Hematopoietic multipotent progenitor cell treated with erythropoietin and hydrocortisone succinate and interleukin-3 and kit ligand, for 6 days (in vitro differentiated cells): ENCODE measurements at regions not wholly inside any gene's neighbourhood (a gene's known extent, or its start where the extent isn't known, plus 50 kb on each side); places are given as distances from the start of the nearest gene placed in this dataset.
"Not testable (repeated sequence)": the region's sequence is repeated elsewhere in the genome, so short reads cannot be mapped to it uniquely, and the experiment has no call there.

Experiments used
- DNase-seq: peaks from one replicate; pipeline ENCODE4 v3.0.0-alpha.2; 2015

DNA sequence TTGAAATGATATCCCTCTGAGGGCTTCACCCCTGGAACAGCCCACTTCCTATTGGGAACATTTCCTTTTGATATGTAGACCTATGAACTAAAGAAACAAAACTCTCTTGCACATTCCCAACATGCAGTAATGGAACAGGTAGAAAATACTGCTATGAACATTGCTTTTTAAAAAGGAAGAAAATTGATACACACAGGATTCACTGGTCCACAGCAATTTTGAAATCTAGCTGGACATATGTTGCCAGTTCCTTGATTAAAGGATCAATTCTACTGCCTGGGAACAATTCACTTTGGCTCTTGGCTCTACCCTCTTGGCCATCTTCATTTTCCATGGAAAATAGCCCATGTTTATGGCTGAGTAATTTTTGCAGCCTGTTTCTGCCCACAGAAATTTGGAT is 74.9 kb upstream of the ZNF280D start:
- no peak for DNase-seq

DNA sequence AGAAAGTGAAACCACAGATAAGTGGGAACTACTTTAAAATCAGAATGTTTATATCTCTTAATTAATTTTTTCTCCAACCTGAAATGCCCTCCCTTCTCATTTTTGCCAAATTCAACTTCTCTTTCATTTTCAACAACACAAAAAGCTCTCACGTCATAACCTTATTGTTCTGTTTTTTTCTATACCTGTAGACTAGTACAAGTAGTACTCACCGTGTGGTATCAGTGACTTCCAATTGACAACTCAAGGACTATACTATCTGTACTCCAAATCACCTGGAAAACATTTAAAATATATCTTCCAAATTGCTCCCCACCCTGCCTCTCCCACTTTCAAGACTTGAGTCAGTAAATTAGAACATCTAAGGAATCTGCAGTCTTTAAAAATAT is 72.8 kb upstream of the ZNF280D start:
- no peak for DNase-seq

DNA sequence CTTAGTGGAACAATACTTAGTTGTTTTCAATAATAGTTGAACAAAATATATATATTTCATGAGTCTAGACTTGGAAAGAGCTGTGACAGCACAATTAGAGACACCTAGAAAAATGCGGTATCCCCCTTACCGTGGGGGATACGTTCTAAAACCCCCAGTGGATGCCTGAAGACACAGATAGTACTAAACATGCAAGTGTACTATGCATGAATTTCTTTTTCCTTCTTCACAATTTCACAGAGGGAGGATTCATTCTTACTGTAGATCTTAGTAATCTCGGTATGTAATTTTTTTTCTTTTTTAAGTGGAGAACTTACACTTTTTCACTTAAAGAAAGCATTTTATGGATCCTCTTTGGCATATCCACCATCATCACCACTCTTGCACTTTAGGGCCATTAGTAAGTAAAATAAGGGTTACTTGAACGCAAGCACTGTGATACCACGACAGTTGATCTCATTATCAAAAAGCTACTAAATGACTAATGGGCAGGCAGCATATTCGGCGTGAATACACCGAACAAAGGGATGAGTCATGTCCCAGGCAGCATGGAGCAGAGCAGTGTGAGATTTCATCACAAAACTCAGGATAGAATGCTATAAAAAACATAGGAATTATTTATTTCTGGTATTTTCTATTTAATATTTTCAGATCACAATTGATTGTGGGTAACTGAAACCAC is 72.3 kb upstream of the ZNF280D start:
- DNase-seq: peak; percentile 15

DNA sequence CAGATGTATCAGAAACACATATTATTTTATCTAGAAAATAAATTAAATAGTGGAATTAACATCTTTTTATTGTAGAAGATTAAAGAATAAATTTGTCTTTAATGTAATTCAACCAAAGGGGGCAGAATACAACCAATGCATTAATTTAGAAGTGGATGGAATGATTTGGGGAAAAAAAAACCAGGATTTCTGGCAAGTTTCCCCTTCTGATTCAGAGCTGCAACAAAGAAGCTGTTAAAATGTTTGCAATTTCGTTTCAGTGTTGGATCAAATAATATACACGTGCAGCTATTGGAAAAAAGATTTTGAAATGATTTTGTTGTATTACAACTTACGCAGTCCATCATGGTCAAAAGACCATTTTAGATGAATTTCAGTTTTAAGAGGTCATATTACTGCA is 71.6 kb upstream of the ZNF280D start:
- DNase-seq: no peak

DNA sequence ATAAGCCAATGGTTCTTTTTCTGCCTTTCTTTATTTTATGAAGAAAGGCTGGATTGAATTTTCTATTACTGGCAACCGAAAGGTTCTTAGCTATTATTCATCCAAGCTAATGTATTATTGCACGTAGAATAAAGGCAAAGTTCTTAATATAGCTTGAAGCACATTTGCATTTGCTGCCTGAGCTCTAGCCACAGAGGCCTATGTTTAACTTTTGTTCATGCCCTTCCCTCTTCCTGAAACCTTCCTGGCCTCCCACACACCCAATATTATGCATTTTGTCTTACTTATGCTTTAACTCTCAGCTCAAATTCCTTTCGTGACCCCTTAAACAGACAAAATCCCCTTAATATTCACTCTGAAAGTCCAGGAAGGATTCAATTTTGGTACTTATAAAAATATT is 71.0 kb upstream of the ZNF280D start:
- no peak for DNase-seq

DNA sequence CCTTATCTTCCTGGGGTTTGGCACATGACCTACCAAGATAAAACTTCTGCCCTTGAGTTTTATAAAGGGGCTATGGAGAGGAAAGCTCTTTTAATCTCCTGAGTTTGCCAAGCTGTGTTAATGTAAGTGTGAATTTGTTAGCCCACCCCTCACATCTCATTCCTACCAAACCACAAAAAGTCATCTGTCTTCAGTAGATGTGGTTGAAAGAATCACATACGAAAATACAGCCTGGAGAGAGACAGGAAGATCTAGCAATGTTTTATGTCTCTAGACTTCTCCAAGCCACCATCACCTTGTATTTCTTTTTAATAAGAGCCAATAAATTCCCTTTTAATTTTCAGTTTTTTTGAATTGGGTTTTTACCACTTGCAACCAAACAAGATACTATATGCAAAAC is 68.9 kb upstream of the ZNF280D start:
- DNase-seq: no peak

DNA sequence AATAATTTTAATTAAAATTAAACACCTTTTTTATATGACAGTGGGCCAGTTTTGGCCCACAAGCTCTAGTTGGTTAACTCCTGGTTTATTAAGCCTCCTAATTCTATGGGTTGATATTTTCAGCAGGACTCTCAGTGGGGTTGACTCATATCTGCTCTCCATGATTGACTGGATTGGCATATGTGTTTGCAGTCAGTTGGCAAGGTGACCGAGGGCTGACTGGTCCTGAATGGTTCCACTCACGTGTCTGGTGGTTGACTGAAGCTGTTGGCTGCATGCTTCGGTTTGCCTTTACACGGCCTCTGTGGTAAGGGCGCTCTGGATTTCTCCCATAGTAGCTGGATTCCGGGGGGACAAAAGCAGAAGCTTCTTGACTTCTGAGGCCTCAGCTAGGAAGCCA is 65.3 kb upstream of the ZNF280D start:
- DNase-seq: no peak

DNA sequence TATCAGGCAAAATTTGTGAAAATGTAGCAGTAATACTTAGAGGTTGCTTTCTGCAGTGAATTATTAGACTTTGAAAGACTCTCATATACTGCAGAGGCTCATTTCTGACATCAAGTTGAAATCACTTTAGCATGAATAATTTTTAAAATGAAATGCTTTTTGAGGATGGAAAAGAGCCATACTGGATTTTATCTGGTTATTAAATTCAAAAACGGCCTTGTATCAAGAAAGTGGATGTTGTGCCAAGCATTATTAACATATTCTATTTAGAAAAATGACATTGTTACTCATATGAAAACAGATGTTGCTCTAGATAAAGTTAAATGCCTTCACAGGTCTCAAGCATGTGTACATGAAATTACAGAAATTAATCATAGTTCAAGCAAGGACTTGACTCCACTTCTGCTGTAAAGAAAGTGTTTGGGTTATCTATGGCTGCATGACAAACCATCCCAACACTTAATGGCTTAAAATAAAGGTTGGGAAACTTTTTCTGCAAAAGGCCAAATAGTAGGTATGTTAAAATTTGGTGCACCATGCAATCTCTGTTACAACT is 64.5 kb upstream of the ZNF280D start:
- DNase-seq: no peak

DNA sequence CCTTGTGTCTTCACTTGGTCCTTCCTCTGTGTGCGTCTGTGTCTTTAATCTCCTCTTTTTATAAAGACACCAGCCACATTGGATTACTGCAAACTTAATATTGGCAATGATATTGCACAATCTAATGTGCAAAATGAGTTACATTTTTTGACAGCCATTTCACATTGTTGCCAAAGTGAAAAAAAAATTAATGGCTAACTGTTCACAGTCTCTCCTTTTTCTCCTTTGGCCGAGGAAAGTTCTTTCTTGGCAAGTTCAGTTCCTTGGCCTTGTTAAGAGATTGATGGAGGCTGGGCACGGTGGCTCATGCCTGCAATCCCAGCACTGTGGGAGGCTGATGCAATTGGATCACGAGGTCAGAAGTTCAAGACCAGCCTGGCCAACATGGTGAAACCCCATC is 62.2 kb upstream of the ZNF280D start:
- no peak for DNase-seq

DNA sequence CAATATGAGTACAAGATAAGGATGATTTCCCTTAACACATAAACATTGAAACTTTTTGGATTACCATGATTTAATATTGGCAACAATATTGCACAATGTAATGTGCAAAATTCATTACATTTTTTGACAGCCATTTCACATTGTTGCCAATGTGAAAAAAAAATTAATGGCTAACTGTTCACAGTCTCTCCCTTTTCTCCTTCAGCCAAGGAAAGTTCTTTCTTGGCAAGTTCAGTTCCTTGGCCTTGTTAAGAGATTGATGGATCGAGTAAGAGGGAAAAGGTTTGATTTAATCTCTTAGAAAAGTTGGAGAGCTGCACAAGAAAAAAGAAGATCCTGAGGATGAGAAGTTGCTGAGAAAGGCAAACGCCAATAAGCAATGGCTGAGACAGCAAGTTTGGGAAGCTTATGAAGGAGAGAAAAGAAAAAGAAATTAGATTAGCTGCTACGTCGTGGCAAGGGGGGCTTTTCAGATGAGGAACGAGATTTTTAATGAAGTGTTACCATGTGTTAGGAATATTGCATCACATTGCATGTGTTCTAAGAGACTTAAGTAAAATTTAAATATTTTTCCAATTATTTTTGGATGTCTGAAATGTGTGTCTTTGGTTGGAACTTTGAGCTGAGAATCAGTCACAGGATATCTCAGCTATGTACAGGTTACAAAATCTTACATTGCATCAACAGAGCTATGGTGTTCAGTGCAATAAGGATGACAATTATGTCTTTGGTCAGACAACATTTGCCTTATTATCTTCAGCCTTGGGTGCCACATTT is 61.4 kb upstream of the ZNF280D start:
- no peak for DNase-seq

DNA sequence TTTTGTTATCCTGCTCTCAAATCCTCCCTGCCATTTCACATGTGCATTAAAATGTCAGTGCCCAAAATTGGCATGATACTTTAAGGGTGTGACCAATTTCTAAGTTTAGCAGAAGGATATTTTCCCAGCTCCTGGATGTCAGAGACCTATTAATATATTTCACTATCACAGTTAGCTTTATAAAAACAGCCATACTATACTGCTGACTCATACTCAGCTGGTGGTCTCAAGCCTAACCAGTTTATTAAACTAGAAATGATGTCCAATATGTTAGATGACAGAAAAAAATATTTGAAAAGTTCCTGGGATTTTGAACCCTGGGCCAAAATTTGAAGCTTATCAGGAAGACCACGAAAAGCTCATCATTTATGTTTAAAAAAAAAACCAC is 60.9 kb upstream of the ZNF280D start:
- DNase-seq: no peak

DNA sequence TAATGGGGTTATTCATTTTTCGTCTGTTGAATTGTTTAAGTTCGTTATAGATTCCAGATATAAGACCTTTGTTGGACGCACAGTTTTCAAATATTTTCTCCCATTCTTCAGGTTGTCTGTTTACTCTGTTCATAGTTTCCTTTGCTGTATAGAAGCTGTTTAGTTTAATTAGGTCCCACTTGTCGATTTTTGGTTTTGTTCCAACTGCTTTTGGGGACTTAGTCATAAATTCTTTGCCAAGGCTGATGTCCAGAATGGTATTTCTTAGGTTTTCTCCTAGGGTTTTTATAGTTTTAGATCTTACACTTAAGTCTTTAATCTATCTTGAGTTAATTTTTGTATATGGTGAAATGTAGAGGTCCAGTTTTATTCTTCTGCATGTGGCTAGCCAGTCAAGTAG is 58.9 kb upstream of the ZNF280D start:
- no peak for DNase-seq

DNA sequence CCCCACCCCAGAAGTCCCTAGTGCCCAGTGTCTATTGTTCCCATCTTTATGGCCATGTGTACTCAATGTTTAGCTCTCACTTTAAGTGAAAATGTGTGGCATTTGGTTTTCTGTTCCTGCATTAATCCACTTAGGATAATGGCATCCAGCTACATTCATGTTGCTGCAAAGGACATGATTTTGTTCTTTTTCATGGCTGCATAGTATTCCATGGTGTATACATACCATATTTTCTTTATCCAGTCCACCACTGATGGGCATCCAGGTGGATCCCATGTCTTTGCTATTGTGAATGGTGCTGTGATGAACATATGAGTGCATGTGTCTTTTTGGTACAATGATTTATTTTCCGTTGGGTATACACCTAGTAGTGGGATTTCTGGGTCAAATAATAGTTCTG is 58.2 kb upstream of the ZNF280D start:
- not testable (repeated sequence) for DNase-seq

DNA sequence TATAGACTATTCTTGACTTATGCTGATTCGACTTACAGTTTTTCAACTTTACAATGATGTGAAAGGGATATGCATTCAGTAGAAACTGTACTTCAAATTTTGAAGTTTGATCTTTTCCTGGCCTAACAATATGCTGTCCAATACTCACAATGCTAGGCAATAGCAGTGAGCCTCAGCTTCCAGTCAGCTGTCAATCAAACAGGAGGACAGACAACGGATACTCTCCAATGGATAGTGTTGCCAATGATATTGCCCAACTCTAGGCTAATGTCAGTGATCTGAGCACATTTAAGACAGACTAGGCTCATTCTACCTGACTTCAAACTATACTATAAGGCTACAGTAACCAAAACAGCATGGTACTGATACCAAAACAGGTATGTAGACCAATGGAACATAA is 55.0 kb upstream of the ZNF280D start:
- DNase-seq: no peak

DNA sequence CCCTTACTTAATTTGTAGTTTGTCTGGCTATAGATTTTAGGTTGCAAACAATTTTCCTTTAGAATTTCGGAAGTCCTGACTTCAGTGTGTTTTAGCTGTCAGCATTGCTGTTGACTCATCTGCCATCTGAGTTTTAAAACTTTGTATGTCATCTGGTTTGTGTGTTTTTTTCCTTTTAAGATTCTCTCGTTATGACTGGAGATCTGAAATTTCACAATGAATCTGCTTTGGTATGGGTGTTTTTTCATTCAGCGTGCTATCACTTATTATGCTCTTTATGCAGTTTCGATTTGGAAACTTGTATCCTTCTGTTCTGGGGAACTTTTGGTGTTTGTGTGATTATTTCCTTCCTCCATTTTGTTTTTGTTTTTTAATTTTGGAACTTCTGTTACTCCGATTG is 53.7 kb upstream of the ZNF280D start:
- DNase-seq: no peak

DNA sequence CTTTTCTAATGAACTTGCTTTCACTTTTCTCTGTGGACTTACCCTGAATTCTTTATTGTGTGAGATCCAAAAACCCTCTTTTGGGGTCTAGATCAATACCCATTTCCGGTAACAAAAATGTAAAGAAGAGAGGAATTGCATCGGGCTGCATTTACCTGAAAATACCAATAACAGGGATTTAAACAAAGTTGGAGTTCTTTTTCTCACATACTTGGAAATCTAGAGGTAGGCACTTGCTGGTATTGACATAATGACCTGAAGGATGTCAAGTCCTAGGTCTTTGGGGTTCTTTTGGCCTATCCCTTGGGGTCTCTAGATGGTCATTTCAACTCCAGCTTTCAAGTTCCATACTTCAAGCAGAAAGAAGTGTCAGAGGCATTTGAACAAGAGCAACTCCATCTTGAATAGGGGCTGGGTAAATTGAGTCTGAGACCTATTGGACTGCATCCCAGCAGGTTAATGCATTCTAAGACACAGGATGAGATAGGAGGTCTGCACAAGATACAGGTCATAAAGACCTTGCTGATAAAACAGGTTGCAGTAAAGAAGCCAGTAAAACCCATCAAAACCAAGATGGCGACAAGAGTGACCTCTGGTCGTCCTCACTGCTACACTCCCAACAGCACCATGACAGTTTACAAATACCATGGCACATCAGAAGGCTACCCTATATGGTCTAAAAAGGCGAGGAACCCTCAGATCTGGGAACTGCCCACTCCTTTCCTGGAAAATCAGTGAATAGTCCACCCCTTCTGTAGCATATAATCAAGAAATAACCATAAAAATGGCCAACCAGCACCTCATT is 50.8 kb upstream of the ZNF280D start:
- no peak for DNase-seq

DNA sequence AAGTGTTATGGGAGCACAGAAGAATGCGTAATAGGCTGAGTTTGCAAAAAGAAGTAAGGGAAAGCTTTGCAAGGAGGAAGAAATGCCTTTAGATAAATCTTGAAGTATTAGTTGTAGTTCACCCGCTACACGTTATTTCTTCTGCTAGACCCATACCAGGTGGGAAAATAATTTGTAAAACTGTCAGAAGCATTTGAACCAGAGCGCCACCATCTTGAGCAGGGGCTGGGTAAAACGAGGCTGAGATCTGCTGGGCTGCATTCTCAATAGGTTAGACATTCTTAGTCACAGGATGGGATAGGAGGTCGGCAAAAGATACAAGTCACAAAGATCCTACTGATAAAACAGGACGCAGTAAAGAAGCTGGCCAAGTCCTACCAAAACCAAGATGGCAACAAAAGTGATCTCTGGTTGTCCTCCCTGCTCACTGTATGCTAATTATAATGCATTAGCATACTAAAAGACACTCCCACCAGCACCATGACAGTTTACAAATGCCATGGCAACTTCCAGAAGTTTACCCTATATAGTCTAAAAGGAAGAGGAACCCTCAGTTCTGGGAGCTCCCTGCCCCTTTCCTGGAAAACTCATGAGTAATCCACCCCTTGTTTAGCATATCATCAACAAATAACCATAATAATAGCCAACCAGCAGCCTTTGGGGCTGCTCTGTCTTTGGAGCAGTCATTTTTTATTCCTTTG is 50.0 kb upstream of the ZNF280D start:
- DNase-seq: no peak
